ENCODE measurements at regions not wholly inside any gene's neighbourhood (a gene's known extent, or its start where the extent isn't known, plus 50 kb on each side); places are given as distances from the start of the nearest gene placed in this dataset.

GRCh38 chr4:122555216-122555615 lies 65.7 kb downstream of the IL21 start:
- no peak for DNase-seq

GRCh38 chr4:122553432-122553831 lies 67.4 kb downstream of the IL21 start:
- no peak for DNase-seq

- no peak for DNase-seq
These were observed 68.0 kb downstream of the IL21 start for GRCh38 chr4:122552898-122553297.

- DNase-seq = no peak
These were observed 71.8 kb downstream of the IL21 start for GRCh38 chr4:122548886-122549630.

GRCh38 chr4:122548452-122548851 lies 72.4 kb downstream of the IL21 start:
- peak; percentile 55 for DNase-seq

GRCh38 chr4:122542411-122543236 lies 78.2 kb downstream of the IL21 start:
- DNase-seq = peak; percentile 30

- no peak for DNase-seq
These were observed 78.9 kb downstream of the IL21 start for GRCh38 chr4:122541996-122542395.

- DNase-seq = no peak
These were observed 80.0 kb downstream of the IL21 start for GRCh38 chr4:122540838-122541237.

- no peak for DNase-seq
These were observed 80.9 kb downstream of the IL21 start for GRCh38 chr4:122539861-122540465.

- no peak for DNase-seq
These were observed 81.0 kb upstream of the IL2 start for GRCh38 chr4:122537388-122538135.

- DNase-seq = peak; percentile 26
These were observed 79.5 kb upstream of the IL2 start for GRCh38 chr4:122536001-122536400.

GRCh38 chr4:122534776-122535175 lies 78.3 kb upstream of the IL2 start:
- DNase-seq = peak; percentile 6

- no peak for DNase-seq
These were observed 77.3 kb upstream of the IL2 start for GRCh38 chr4:122533841-122534240.

- no peak for DNase-seq
These were observed 76.2 kb upstream of the IL2 start for GRCh38 chr4:122532766-122533165.

- no peak for DNase-seq
These were observed 75.0 kb upstream of the IL2 start for GRCh38 chr4:122531514-122531913.

- DNase-seq = no peak
These were observed 74.5 kb upstream of the IL2 start for GRCh38 chr4:122531038-122531437.

GRCh38 chr4:122528879-122529278 lies 72.4 kb upstream of the IL2 start:
- no peak for DNase-seq

- no peak for DNase-seq
These were observed 69.3 kb upstream of the IL2 start for GRCh38 chr4:122525865-122526264.

GRCh38 chr4:122524176-122524575 lies 67.7 kb upstream of the IL2 start:
- no peak for DNase-seq

- DNase-seq = no peak
These were observed 66.4 kb upstream of the IL2 start for GRCh38 chr4:122522944-122523343.

GRCh38 chr4:122517345-122517744 lies 60.8 kb upstream of the IL2 start:
- no peak for DNase-seq

GRCh38 chr4:122516376-122516775 lies 59.9 kb upstream of the IL2 start:
- no peak for DNase-seq

- DNase-seq = no peak
These were observed 58.1 kb upstream of the IL2 start for GRCh38 chr4:122514671-122515070.

All from fibroblast of skin of back (primary cell).